Panc1 (cell line): ENCODE measurements at regions not wholly inside any gene's neighbourhood (a gene's known extent, or its start where the extent isn't known, plus 50 kb on each side); places are given as distances from the start of the nearest gene placed in this dataset.

ENCODE experiments used
- ATAC-seq: fragments of 200-7000 bp; cut with Tn5 transposase; 2 replicates; pipeline ENCODE4 v1.9.1; 2020; ENCODE audit warnings: mild to moderate bottlenecking, moderate library complexity
- BruUV-seq: library from RNA; stranded (reverse); fragments of 400-500 nt; replicated peaks from 2 replicates; lab custom pipeline; 2021; lab: Mats Ljungman, UMichigan
- CTCF ChIA-PET: fragments of 300-600 bp; sonication (Branson Sonifier 250); formaldehyde crosslinking; loops from one replicate; lab custom pipeline; 2022; ENCODE audit warnings: antibody characterized with exemption; lab: Charles Lee
- POLR2A ChIA-PET: fragments of 300-600 bp; sonication (Branson Sonifier 250); formaldehyde crosslinking; loops from one replicate; lab custom pipeline; 2022; ENCODE audit warnings: antibody characterized with exemption; lab: Charles Lee
- DNase-seq: peaks from one replicate; pipeline ENCODE4 v3.0.0-alpha.2; 2010; ENCODE audit warnings: low read depth, low spot score
- H3K27ac ChIP-seq: 2 replicates; pipeline ENCODE4 v1.5.1; 2011; ENCODE audit warnings: mild to moderate bottlenecking, low read length, inconsistent platforms
- H3K27me3 ChIP-seq: fragments of 200-500 bp; sonication (Bioruptor generic); 2 replicates; pipeline ENCODE4 v1.6.0; 2014; ENCODE audit warnings: low read length, inconsistent platforms; ENCODE audit not compliant: control insufficient read depth, insufficient read depth
- H3K36me3 ChIP-seq: fragments of 200-500 bp; sonication (Bioruptor generic); 2 replicates; pipeline ENCODE4 v1.5.1; 2014; ENCODE audit warnings: inconsistent platforms, mild to moderate bottlenecking, low read length, moderate library complexity; ENCODE audit not compliant: control insufficient read depth, insufficient read depth
- H3K4me1 ChIP-seq: 2 replicates; pipeline ENCODE4 v1.5.1; 2011; ENCODE audit warnings: inconsistent platforms, mild to moderate bottlenecking, low read length, moderate library complexity; ENCODE audit not compliant: control insufficient read depth, insufficient read depth
- H3K4me3 ChIP-seq, 2 experiments: 2 replicates each; pipeline ENCODE4 v1.5.1; 2011 to 2012; ENCODE audit warnings: low read depth in 2 of 2, low read length in 2 of 2, mild to moderate bottlenecking in 2 of 2, inconsistent platforms in 1 of 2, moderate library complexity in 1 of 2
- H3K9me3 ChIP-seq: fragments of 200-500 bp; sonication (Bioruptor generic); 2 replicates; pipeline ENCODE4 v1.5.1; 2014; ENCODE audit warnings: low read depth, mild to moderate bottlenecking, inconsistent platforms, low read length, moderate library complexity; ENCODE audit not compliant: control insufficient read depth, insufficient read depth
- POLR2AphosphoS5 ChIP-seq: IDR thresholded peaks from 2 replicates; pipeline ENCODE4 v1.6.1; 2012; ENCODE audit warnings: mild to moderate bottlenecking, low read depth, low read length, moderate library complexity
- SIN3A ChIP-seq: IDR thresholded peaks from 2 replicates; pipeline ENCODE4 v1.6.1; 2012; ENCODE audit warnings: low read depth, mild to moderate bottlenecking, low read length, moderate library complexity, borderline replicate concordance; ENCODE audit not compliant: insufficient read depth
- TCF7L2 ChIP-seq: IDR thresholded peaks from 2 replicates; pipeline ENCODE4 v1.6.1; 2011; ENCODE audit warnings: mild to moderate bottlenecking, low read depth, low read length, inconsistent platforms
- in situ Hi-C: cut with HindIII; loops from 2 replicates; pipeline ENCODE4 v1.10.0; 2016; ENCODE audit warnings: low sequenced_read_pairs, low pct_unique_long_range_greater_than_20kb
- intact Hi-C: fragments of 100-400 bp; cut with micrococcal nuclease; formaldehyde crosslinking; loops from one replicate; pipeline ENCODE4 v1.10.0; 2022; ENCODE audit not compliant: unreplicated experiment
- TF ChIP-seq, protein P1 (sequence below): fragments of 450-650 bp; IDR thresholded peaks from 2 replicates; pipeline ENCODE4 v1.5.1; 2017; ENCODE audit warnings: mild to moderate bottlenecking
- TF ChIP-seq, protein P2 (sequence below), 2 experiments: IDR thresholded peaks; 2 replicates each; pipeline ENCODE4 v1.6.1; 2011 to 2012; ENCODE audit warnings: low read depth in 2 of 2, control low read depth in 1 of 2, low read length in 1 of 2, mild to moderate bottlenecking in 1 of 2, moderate library complexity in 1 of 2; ENCODE audit not compliant: insufficient read depth in 1 of 2

DNA sequence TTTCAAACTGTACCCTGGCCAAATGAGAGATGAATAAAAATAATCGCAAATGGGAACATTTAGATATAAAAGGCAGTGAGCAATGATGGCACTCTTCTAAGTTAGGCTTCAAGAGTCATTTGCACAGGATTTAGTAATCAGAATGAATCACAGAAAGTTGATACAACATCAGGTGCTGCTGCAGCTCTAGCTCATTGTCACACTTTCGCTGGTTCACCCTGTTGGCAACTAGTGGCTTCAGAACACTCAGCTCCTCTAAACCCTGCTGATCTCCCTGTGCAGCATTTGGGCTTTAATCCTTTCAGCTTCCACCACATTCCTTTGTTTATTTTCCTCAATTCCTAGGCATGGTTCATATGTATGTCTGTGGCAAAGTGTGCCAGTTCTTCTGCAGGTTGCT is 2071.2 kb upstream of the CDH6 start:
- ATAC-seq (no peak), DNase-seq (peak; percentile 2)
- Histone ChIP-seq H3K27me3 (no peaks in the 10 kb centered on the region), H3K9me3 (no peaks in the 10 kb centered on the region), H3K36me3 (no peaks in the 10 kb centered on the region), H3K4me1 (no peaks in the 10 kb centered on the region), H3K4me3 (no peak overlapping the region), H3K27ac (no peak overlapping the region)
- no TSS peak for BruUV-seq
- intact Hi-C loops = no loop called here
- in situ Hi-C loops = no loop called here
- no peak for TF ChIP-seq TCF7L2
- TF ChIP-seq, protein P1, sequence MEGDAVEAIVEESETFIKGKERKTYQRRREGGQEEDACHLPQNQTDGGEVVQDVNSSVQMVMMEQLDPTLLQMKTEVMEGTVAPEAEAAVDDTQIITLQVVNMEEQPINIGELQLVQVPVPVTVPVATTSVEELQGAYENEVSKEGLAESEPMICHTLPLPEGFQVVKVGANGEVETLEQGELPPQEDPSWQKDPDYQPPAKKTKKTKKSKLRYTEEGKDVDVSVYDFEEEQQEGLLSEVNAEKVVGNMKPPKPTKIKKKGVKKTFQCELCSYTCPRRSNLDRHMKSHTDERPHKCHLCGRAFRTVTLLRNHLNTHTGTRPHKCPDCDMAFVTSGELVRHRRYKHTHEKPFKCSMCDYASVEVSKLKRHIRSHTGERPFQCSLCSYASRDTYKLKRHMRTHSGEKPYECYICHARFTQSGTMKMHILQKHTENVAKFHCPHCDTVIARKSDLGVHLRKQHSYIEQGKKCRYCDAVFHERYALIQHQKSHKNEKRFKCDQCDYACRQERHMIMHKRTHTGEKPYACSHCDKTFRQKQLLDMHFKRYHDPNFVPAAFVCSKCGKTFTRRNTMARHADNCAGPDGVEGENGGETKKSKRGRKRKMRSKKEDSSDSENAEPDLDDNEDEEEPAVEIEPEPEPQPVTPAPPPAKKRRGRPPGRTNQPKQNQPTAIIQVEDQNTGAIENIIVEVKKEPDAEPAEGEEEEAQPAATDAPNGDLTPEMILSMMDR = no peak
- TF ChIP-seq, protein P2, sequence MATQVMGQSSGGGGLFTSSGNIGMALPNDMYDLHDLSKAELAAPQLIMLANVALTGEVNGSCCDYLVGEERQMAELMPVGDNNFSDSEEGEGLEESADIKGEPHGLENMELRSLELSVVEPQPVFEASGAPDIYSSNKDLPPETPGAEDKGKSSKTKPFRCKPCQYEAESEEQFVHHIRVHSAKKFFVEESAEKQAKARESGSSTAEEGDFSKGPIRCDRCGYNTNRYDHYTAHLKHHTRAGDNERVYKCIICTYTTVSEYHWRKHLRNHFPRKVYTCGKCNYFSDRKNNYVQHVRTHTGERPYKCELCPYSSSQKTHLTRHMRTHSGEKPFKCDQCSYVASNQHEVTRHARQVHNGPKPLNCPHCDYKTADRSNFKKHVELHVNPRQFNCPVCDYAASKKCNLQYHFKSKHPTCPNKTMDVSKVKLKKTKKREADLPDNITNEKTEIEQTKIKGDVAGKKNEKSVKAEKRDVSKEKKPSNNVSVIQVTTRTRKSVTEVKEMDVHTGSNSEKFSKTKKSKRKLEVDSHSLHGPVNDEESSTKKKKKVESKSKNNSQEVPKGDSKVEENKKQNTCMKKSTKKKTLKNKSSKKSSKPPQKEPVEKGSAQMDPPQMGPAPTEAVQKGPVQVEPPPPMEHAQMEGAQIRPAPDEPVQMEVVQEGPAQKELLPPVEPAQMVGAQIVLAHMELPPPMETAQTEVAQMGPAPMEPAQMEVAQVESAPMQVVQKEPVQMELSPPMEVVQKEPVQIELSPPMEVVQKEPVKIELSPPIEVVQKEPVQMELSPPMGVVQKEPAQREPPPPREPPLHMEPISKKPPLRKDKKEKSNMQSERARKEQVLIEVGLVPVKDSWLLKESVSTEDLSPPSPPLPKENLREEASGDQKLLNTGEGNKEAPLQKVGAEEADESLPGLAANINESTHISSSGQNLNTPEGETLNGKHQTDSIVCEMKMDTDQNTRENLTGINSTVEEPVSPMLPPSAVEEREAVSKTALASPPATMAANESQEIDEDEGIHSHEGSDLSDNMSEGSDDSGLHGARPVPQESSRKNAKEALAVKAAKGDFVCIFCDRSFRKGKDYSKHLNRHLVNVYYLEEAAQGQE (IDR thresholded peaks at IDR 0.05; ENCODE audit: insufficient read depth in 1 of 2, low read depth in 2 of 2, low read length in 1 of 2) = no peak
- POLR2A ChIA-PET = no interaction called here
- CTCF ChIA-PET = no interaction called here

DNA sequence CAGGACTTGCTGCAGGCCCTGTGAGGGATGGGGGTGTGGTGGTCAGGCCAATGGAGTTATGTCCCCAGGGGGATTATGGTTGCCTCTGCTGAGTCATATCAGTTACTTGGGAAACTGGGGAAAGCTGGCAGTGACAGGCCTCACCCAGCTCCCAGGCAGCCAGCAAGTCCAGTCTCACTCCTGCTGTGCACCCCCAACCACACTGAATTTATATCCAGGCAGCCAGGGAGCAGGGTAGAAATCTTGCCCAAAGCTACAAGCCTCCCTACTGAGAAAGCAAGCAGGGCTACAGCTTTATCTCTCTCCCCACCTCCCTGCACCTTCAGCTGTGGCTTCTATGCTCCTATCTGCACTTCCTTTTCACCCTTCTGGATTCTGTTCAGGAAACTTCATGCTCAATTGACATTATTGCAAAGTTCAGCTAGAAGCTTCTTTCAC is 2076.0 kb upstream of the CDH9 start:
- ChIA-PET CTCF (no interaction called here), POLR2A (no interaction called here)
- no TSS peak for BruUV-seq
- no peaks in the 10 kb centered on the region; the same call in 1 of the 2 replicates for H3K9me3 ChIP-seq
- DNase-seq (no peak), ATAC-seq (no peak; the same call in 1 of the 2 replicates)
- in situ Hi-C loops (no loop called here), intact Hi-C loops (no loop called here)
- H3K27ac ChIP-seq = no peak overlapping the region
- no peaks in the 10 kb centered on the region for H3K27me3 ChIP-seq
- no peaks in the 10 kb centered on the region for H3K4me1 ChIP-seq
- H3K4me3 ChIP-seq = no peak overlapping the region
- TF ChIP-seq TCF7L2 = no peak
- TF ChIP-seq, protein P1 = no peak
- TF ChIP-seq, protein P2 (IDR thresholded peaks at IDR 0.05; ENCODE audit: insufficient read depth in 1 of 2, low read depth in 2 of 2, low read length in 1 of 2) = no peak
- no peak for TF ChIP-seq POLR2AphosphoS5
- TF ChIP-seq SIN3A = no peak
- no peaks in the 10 kb centered on the region for H3K36me3 ChIP-seq
